ENCODE measurements at regions not wholly inside any gene's neighbourhood (a gene's known extent, or its start where the extent isn't known, plus 50 kb on each side); places are given as distances from the start of the nearest gene placed in this dataset.

DNA sequence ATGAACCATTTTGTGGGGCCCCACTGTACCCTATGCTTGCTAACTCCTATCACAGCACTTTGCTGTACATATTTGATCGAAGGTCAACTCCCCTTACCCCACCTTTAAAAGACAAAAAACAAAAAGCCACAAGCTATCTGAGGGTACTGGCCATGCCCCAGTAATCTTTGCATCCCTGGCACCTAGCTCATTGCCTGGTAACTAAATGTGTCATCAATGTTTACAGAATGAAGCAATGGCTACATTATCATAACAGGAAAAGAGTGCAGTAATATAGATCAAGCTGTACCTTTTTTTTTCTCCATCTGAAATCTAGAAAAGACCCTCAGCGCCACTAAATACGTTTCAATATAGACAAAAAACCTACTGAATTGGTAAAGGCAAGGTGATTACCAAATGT is 188.0 kb downstream of the ELAVL2 start:
- TF ChIP-seq CTCF (IDR thresholded peaks at IDR 0.05) (no peak), POLR2A (IDR thresholded peaks at IDR 0.05) (no peak)
